ENCODE measurements at regions not wholly inside any gene's neighbourhood (a gene's known extent, or its start where the extent isn't known, plus 50 kb on each side); places are given as distances from the start of the nearest gene placed in this dataset.

GRCh38 chr1:222106377-222106776 lies 364.5 kb upstream of the DUSP10 start:
- TF ChIP-seq CTCF (IDR thresholded peaks at IDR 0.05) (no peak), POLR2AphosphoS5 (IDR thresholded peaks at IDR 0.05) (no peak), POLR2A (IDR thresholded peaks at IDR 0.05) (no peak)

All from prostate gland (tissue), 2 donors.